ENCODE measurements at regions not wholly inside any gene's neighbourhood (a gene's known extent, or its start where the extent isn't known, plus 50 kb on each side); places are given as distances from the start of the nearest gene placed in this dataset.

- no peaks in the 10 kb centered on the region for H3K27me3 ChIP-seq
- DNase-seq (ENCODE audit: low spot score in 2 of 2): no peak
- H3K4me3 ChIP-seq: no peak overlapping the region
- no peak overlapping the region for H3K27ac ChIP-seq
- H3K9me3 ChIP-seq: no peaks in the 10 kb centered on the region
- no peaks in the 10 kb centered on the region for H3K36me3 ChIP-seq
- intact Hi-C loops (cut with DNase I; ENCODE audit: low total_unique reads): no loop called here
- TF ChIP-seq POLR2A (IDR thresholded peaks at IDR 0.05) (no peak), CTCF (IDR thresholded peaks at IDR 0.05) (no peak), POLR2AphosphoS5 (IDR thresholded peaks at IDR 0.05) (no peak)
- H3K4me1 ChIP-seq: no peaks in the 10 kb centered on the region
These were observed 336.4 kb downstream of the IL20RB start for GRCh38 chr3:137294139-137294538.

GRCh38 chr3:137294839-137295238, 337.1 kb downstream of the IL20RB start:
- Histone ChIP-seq H3K36me3 (no peaks in the 10 kb centered on the region), H3K4me3 (no peak overlapping the region), H3K27ac (no peak overlapping the region), H3K27me3 (no peaks in the 10 kb centered on the region), H3K9me3 (no peaks in the 10 kb centered on the region), H3K4me1 (no peaks in the 10 kb centered on the region)
- DNase-seq (ENCODE audit: low spot score in 2 of 2): no peak
- no peak for TF ChIP-seq POLR2A (IDR thresholded peaks at IDR 0.05)
- TF ChIP-seq POLR2AphosphoS5 (IDR thresholded peaks at IDR 0.05): no peak
- TF ChIP-seq CTCF (IDR thresholded peaks at IDR 0.05): no peak
- intact Hi-C loops (cut with DNase I; ENCODE audit: low total_unique reads): no loop called here

GRCh38 chr3:137295336-137295735, 337.6 kb downstream of the IL20RB start:
- Histone ChIP-seq H3K36me3 (no peaks in the 10 kb centered on the region), H3K4me1 (no peaks in the 10 kb centered on the region), H3K9me3 (no peaks in the 10 kb centered on the region), H3K4me3 (no peak overlapping the region), H3K27ac (no peak overlapping the region), H3K27me3 (no peaks in the 10 kb centered on the region)
- TF ChIP-seq POLR2AphosphoS5 (IDR thresholded peaks at IDR 0.05): no peak
- TF ChIP-seq CTCF (IDR thresholded peaks at IDR 0.05): no peak
- TF ChIP-seq POLR2A (IDR thresholded peaks at IDR 0.05): no peak
- intact Hi-C loops (cut with DNase I; ENCODE audit: low total_unique reads): no loop called here
- no peak for DNase-seq (ENCODE audit: low spot score in 2 of 2)

GRCh38 chr3:137296116-137296515, 338.3 kb downstream of the IL20RB start:
- Histone ChIP-seq H3K27ac (no peak overlapping the region), H3K4me1 (no peaks in the 10 kb centered on the region), H3K36me3 (no peaks in the 10 kb centered on the region), H3K4me3 (no peak overlapping the region), H3K9me3 (no peaks in the 10 kb centered on the region), H3K27me3 (no peaks in the 10 kb centered on the region)
- DNase-seq (ENCODE audit: low spot score in 2 of 2): no peak
- TF ChIP-seq POLR2AphosphoS5 (IDR thresholded peaks at IDR 0.05) (no peak), POLR2A (IDR thresholded peaks at IDR 0.05) (no peak), CTCF (IDR thresholded peaks at IDR 0.05) (no peak)
- intact Hi-C loops (cut with DNase I; ENCODE audit: low total_unique reads): no loop called here

- TF ChIP-seq POLR2AphosphoS5 (IDR thresholded peaks at IDR 0.05): no peak
- TF ChIP-seq CTCF (IDR thresholded peaks at IDR 0.05): no peak
- no peaks in the 10 kb centered on the region for H3K4me1 ChIP-seq
- H3K27ac ChIP-seq: no peak overlapping the region
These were observed 340.0 kb downstream of the IL20RB start for GRCh38 chr3:137297770-137298169.

More at GRCh38 chr3:137297770-137298169, 340.0 kb downstream of the IL20RB start:
- intact Hi-C loops (cut with DNase I; ENCODE audit: low total_unique reads): no loop called here
- H3K27me3 ChIP-seq: no peaks in the 10 kb centered on the region
- no peaks in the 10 kb centered on the region for H3K9me3 ChIP-seq
- DNase-seq (ENCODE audit: low spot score in 2 of 2): no peak
- no peak overlapping the region for H3K4me3 ChIP-seq
- H3K36me3 ChIP-seq: no peaks in the 10 kb centered on the region
